HepG2 (cell line): ENCODE measurements at regions not wholly inside any gene's neighbourhood (a gene's known extent, or its start where the extent isn't known, plus 50 kb on each side); places are given as distances from the start of the nearest gene placed in this dataset.

ENCODE experiments used
- FOXA1 ChIP-seq, 2 experiments: fragments of 450-650 bp in 1 of 2; sonication (generic) in 1 of 2; formaldehyde crosslinking in 1 of 2; IDR thresholded peaks; 2 replicates each; pipeline versions ENCODE4 v1.4.0 to v1.6.1; 2016 to 2020; ENCODE audit warnings: missing genetic modification reagents in 1 of 2
- GABPA ChIP-seq, 2 experiments: IDR thresholded peaks; 2 replicates each; pipeline ENCODE4 v1.6.1; 2011 to 2016; ENCODE audit warnings: low read depth in 2 of 2, low read length in 1 of 2, missing biosample characterization in 1 of 2, missing genetic modification characterization in 1 of 2
- MYC ChIP-seq: sonication (generic); formaldehyde crosslinking; IDR thresholded peaks from 2 replicates; pipeline ENCODE4 v1.9.0; 2021; ENCODE audit warnings: missing genetic modification reagents, borderline replicate concordance
- PAX8 ChIP-seq: sonication (generic); formaldehyde crosslinking; IDR thresholded peaks from 2 replicates; pipeline ENCODE4 v1.8.0; 2022; ENCODE audit warnings: mild to moderate bottlenecking, missing genetic modification reagents, borderline replicate concordance
- RELA ChIP-seq: sonication (generic); formaldehyde crosslinking; IDR thresholded peaks from 2 replicates; pipeline ENCODE4 v1.4.0; 2020; ENCODE audit warnings: missing genetic modification reagents
- RXRB ChIP-seq: IDR thresholded peaks from 2 replicates; pipeline ENCODE4 v1.6.1; 2016; ENCODE audit warnings: borderline replicate concordance, missing genetic modification reagents, missing compliant biosample characterization
- TAF15 ChIP-seq: fragments of 200-400 bp; formaldehyde crosslinking; IDR thresholded peaks from one replicate; pipeline ENCODE4 v1.6.1; 2018; ENCODE audit warnings: mild to moderate bottlenecking, low read depth, low read length; ENCODE audit not compliant: poor library complexity, severe bottlenecking
- TARDBP ChIP-seq: sonication (generic); formaldehyde crosslinking; IDR thresholded peaks from 2 replicates; pipeline ENCODE4 v1.8.0; 2022; ENCODE audit warnings: mild to moderate bottlenecking, missing genetic modification reagents
- ZNF446 ChIP-seq: sonication (generic); formaldehyde crosslinking; IDR thresholded peaks from 2 replicates; pipeline ENCODE4 v1.5.0; 2020; ENCODE audit warnings: mild to moderate bottlenecking, missing genetic modification reagents
- ZNF713 ChIP-seq: sonication (generic); formaldehyde crosslinking; IDR thresholded peaks from 2 replicates; pipeline ENCODE4 v1.4.0; 2020; ENCODE audit warnings: mild to moderate bottlenecking, missing genetic modification reagents
- ZSCAN12 ChIP-seq: sonication (generic); formaldehyde crosslinking; IDR thresholded peaks from 2 replicates; pipeline ENCODE4 v1.9.0; 2021; ENCODE audit warnings: mild to moderate bottlenecking, missing genetic modification reagents
- ZSCAN22 ChIP-seq: sonication (generic); formaldehyde crosslinking; IDR thresholded peaks from 2 replicates; pipeline ENCODE4 v1.4.0; 2020; ENCODE audit warnings: mild to moderate bottlenecking, missing genetic modification reagents
- TF ChIP-seq, protein P1 (sequence below): IDR thresholded peaks from 2 replicates; pipeline ENCODE4 v1.6.1; 2012; ENCODE audit warnings: inconsistent platforms
- TF ChIP-seq, protein P2 (sequence below): sonication (generic); formaldehyde crosslinking; IDR thresholded peaks from 2 replicates; pipeline ENCODE4 v1.4.0; 2020; ENCODE audit warnings: low read depth, missing genetic modification reagents
- TF ChIP-seq, protein P3 (sequence below): sonication (generic); formaldehyde crosslinking; IDR thresholded peaks from 2 replicates; pipeline ENCODE4 v1.9.0; 2021; ENCODE audit warnings: missing genetic modification reagents, borderline replicate concordance
- TF ChIP-seq, protein P4 (sequence below), 2 experiments: sonication (generic) in 1 of 2; formaldehyde crosslinking in 1 of 2; IDR thresholded peaks; 2 replicates each; pipeline versions ENCODE4 v1.5.1 to v1.6.1; 2011 to 2020; ENCODE audit warnings: borderline replicate concordance in 1 of 2, low read depth in 1 of 2, low read length in 1 of 2, mild to moderate bottlenecking in 1 of 2, missing genetic modification reagents in 1 of 2, moderate library complexity in 1 of 2
- TF ChIP-seq, protein P5 (sequence below): sonication (generic); formaldehyde crosslinking; IDR thresholded peaks from 2 replicates; pipeline ENCODE4 v1.5.1; 2020; ENCODE audit warnings: missing genetic modification reagents, mild to moderate bottlenecking, borderline replicate concordance

DNA sequence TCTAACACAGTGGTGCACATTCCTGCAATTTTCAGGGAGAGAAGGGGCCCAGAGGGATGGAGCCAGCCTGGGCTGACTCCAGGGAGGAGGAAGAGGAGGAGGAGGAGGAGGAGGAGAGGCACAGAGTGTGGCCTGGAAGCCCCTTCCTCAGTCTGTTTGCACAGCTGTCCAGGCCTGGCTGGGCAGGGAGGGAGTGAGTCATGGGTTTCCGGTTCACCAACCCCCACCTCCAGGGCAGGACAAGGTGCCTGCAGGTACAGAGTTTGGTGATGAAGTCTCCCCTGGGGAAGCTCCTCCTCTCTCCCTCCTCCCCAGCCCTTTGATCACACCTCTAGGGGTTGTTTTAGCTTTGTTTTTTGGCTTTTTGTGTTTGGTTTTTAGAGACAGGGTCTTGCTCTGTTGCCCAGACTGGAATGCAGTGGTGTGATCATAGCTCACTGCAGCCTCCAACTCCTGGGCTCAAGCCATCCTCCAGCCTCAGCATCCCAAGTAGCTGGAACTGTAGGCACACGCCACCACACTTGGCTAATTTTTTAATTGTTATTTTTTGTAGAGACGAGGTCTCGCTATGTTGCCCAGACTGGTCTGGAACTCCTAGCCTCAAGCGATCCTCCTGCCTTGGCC is 77.5 kb upstream of the CUX1 start (continued):
- TF ChIP-seq RELA (CRISPR knock-in tag) (no peak), ZSCAN12 (CRISPR knock-in tag) (no peak), ZSCAN22 (CRISPR knock-in tag) (no peak), FOXA1 (IDR thresholded peaks at IDR 0.05) (no peak), FOXA1 (CRISPR knock-in tag; IDR thresholded peaks at IDR 0.05) (peak; percentile 57), TAF15 (no peak), TARDBP (CRISPR knock-in tag) (no peak), RXRB (CRISPR knock-in tag) (0 out of 2 replicates have a peak, but pooled peaks have one; percentile 18), GABPA (IDR thresholded peaks at IDR 0.05; ENCODE audit: low read depth, low read length) (no peak), GABPA (CRISPR knock-in tag; IDR thresholded peaks at IDR 0.05; ENCODE audit: low read depth) (0 out of 2 replicates have a peak, but pooled peaks have one; percentile 53), ZNF446 (no peak), ZNF713 (CRISPR knock-in tag) (no peak), MYC (CRISPR knock-in tag) (no peak), PAX8 (no peak)
- TF ChIP-seq, protein P1, sequence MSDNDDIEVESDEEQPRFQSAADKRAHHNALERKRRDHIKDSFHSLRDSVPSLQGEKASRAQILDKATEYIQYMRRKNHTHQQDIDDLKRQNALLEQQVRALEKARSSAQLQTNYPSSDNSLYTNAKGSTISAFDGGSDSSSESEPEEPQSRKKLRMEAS: no peak
- TF ChIP-seq, protein P2, sequence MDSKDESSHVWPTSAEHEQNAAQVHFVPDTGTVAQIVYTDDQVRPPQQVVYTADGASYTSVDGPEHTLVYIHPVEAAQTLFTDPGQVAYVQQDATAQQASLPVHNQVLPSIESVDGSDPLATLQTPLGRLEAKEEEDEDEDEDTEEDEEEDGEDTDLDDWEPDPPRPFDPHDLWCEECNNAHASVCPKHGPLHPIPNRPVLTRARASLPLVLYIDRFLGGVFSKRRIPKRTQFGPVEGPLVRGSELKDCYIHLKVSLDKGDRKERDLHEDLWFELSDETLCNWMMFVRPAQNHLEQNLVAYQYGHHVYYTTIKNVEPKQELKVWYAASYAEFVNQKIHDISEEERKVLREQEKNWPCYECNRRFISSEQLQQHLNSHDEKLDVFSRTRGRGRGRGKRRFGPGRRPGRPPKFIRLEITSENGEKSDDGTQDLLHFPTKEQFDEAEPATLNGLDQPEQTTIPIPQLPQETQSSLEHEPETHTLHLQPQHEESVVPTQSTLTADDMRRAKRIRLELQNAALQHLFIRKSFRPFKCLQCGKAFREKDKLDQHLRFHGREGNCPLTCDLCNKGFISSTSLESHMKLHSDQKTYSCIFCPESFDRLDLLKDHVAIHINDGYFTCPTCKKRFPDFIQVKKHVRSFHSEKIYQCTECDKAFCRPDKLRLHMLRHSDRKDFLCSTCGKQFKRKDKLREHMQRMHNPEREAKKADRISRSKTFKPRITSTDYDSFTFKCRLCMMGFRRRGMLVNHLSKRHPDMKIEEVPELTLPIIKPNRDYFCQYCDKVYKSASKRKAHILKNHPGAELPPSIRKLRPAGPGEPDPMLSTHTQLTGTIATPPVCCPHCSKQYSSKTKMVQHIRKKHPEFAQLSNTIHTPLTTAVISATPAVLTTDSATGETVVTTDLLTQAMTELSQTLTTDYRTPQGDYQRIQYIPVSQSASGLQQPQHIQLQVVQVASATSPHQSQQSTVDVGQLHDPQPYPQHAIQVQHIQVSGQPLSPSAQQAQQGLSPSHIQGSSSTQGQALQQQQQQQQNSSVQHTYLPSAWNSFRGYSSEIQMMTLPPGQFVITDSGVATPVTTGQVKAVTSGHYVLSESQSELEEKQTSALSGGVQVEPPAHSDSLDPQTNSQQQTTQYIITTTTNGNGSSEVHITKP (CRISPR knock-in tag): no peak
- TF ChIP-seq, protein P3, sequence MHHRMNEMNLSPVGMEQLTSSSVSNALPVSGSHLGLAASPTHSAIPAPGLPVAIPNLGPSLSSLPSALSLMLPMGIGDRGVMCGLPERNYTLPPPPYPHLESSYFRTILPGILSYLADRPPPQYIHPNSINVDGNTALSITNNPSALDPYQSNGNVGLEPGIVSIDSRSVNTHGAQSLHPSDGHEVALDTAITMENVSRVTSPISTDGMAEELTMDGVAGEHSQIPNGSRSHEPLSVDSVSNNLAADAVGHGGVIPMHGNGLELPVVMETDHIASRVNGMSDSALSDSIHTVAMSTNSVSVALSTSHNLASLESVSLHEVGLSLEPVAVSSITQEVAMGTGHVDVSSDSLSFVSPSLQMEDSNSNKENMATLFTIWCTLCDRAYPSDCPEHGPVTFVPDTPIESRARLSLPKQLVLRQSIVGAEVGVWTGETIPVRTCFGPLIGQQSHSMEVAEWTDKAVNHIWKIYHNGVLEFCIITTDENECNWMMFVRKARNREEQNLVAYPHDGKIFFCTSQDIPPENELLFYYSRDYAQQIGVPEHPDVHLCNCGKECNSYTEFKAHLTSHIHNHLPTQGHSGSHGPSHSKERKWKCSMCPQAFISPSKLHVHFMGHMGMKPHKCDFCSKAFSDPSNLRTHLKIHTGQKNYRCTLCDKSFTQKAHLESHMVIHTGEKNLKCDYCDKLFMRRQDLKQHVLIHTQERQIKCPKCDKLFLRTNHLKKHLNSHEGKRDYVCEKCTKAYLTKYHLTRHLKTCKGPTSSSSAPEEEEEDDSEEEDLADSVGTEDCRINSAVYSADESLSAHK (CRISPR knock-in tag): no peak
- TF ChIP-seq, protein P4, sequence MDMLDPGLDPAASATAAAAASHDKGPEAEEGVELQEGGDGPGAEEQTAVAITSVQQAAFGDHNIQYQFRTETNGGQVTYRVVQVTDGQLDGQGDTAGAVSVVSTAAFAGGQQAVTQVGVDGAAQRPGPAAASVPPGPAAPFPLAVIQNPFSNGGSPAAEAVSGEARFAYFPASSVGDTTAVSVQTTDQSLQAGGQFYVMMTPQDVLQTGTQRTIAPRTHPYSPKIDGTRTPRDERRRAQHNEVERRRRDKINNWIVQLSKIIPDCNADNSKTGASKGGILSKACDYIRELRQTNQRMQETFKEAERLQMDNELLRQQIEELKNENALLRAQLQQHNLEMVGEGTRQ (IDR thresholded peaks at IDR 0.05; ENCODE audit: low read depth, low read length): no peak
- TF ChIP-seq, protein P4 (CRISPR knock-in tag; IDR thresholded peaks at IDR 0.05; ENCODE audit: borderline replicate concordance): no peak
- TF ChIP-seq, protein P5, sequence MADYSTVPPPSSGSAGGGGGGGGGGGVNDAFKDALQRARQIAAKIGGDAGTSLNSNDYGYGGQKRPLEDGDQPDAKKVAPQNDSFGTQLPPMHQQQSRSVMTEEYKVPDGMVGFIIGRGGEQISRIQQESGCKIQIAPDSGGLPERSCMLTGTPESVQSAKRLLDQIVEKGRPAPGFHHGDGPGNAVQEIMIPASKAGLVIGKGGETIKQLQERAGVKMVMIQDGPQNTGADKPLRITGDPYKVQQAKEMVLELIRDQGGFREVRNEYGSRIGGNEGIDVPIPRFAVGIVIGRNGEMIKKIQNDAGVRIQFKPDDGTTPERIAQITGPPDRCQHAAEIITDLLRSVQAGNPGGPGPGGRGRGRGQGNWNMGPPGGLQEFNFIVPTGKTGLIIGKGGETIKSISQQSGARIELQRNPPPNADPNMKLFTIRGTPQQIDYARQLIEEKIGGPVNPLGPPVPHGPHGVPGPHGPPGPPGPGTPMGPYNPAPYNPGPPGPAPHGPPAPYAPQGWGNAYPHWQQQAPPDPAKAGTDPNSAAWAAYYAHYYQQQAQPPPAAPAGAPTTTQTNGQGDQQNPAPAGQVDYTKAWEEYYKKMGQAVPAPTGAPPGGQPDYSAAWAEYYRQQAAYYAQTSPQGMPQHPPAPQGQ (CRISPR knock-in tag): no peak
